ENCODE measurements at regions not wholly inside any gene's neighbourhood (a gene's known extent, or its start where the extent isn't known, plus 50 kb on each side); places are given as distances from the start of the nearest gene placed in this dataset.
"Not testable (repeated sequence)": the region's sequence is repeated elsewhere in the genome, so short reads cannot be mapped to it uniquely, and the experiment has no call there.

DNA sequence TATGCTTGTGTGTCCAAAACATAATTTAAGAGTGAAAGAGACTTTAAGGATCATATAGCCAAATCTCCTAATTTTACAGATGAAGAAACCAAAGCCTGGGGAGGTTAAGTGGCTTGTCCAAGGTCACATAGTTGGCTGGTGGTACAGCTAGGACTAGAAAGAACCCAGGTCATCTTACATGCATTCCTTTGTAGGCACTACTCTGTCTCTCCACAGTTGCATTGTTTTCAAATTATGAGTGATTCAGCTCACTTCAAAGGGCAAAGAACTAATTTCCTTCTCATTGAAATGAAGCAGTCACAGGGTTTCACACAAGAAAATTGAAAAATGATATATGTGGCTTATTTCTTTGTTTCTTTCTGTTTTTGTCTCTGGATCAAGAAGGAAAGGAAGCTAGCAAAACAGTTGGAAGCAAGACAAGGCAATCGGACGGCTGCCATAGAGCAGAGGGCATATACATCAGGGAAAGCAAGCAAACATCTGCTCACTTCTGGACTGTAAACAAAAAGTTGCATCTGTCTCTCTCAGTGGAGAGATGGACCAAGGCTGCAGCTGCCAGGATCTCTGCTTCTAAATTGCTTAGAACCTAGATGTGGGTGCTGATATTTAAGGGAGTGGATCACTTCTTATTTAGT, 107.5 kb upstream of the AMOT start:
- ATAC-seq: no peak
- H3K4me1 Mint-ChIP-seq: no peaks in the 10 kb centered on the region
- DNase-seq: no peak
- H3K27me3 Mint-ChIP-seq: peaks cover 0 to 3% (median 0%) of the 10 kb centered on the region in 5 donors
- no peak overlapping the region for H3K27ac Mint-ChIP-seq
- no peak overlapping the region for H3K4me3 Mint-ChIP-seq
- no peaks in the 10 kb centered on the region for H3K36me3 Mint-ChIP-seq
- H3K9me3 Mint-ChIP-seq: no peaks in the 10 kb centered on the region
- POLR2A ChIA-PET: no interaction called here

DNA sequence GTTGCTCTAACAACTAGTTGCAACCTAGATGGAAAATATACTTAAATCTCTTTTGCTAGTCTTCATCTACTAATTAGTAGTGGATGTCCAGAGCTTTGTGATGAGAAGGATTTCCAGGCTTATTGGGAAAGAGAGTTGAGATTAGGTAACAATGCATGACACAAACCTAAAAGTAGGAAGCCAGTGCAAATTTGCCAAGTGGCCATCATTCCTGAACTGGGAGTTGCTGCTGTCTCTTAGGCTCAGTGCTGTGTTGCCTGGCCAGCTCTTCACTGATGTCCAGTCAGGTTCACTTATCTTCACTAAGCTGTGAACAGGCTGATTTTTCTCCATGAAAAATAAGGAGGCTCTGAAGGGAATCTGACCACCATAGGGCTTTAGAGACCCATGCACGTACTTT, 105.6 kb upstream of the AMOT start:
- peaks cover 0 to 3% (median 0%) of the 10 kb centered on the region in 5 donors for H3K27me3 Mint-ChIP-seq
- ATAC-seq: no peak

DNA sequence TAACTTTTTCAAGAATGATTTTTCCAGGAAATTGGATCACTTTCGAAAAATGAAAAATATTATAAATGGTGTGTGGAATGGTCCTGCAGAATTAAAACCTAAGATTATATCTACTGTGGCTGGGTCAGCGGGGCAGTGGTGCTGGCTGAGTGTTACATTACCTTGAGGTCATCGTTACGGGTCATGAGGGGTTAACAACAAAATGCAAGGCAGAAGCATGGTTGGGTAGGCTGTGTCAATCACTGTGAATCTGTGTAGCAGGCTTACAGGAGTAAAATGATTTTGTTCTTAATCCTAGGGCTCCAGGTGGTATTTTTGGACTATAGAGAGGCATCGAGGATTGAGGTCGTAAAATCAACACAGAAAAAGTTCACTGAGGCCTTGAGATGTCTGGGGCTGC, 105.2 kb upstream of the AMOT start:
- POLR2A ChIA-PET: no interaction called here
- ATAC-seq (no peak), DNase-seq (no peak)
- no peaks in the 10 kb centered on the region for H3K9me3 Mint-ChIP-seq
- no peak overlapping the region for H3K4me3 Mint-ChIP-seq
- no peaks in the 10 kb centered on the region for H3K4me1 Mint-ChIP-seq
- peaks cover 0 to 3% (median 0%) of the 10 kb centered on the region in 5 donors for H3K27me3 Mint-ChIP-seq
- H3K27ac Mint-ChIP-seq: peak overlapping the region in 1 of 10 donors; percentile 81
- H3K36me3 Mint-ChIP-seq: no peaks in the 10 kb centered on the region

More for the DNA sequence above, 105.6 kb upstream of the AMOT start:
- H3K9me3 Mint-ChIP-seq: no peaks in the 10 kb centered on the region
- no peaks in the 10 kb centered on the region for H3K36me3 Mint-ChIP-seq
- POLR2A ChIA-PET: no interaction called here
- H3K27ac Mint-ChIP-seq: no peak overlapping the region
- no peak for DNase-seq
- H3K4me1 Mint-ChIP-seq: no peaks in the 10 kb centered on the region
- H3K4me3 Mint-ChIP-seq: no peak overlapping the region

DNA sequence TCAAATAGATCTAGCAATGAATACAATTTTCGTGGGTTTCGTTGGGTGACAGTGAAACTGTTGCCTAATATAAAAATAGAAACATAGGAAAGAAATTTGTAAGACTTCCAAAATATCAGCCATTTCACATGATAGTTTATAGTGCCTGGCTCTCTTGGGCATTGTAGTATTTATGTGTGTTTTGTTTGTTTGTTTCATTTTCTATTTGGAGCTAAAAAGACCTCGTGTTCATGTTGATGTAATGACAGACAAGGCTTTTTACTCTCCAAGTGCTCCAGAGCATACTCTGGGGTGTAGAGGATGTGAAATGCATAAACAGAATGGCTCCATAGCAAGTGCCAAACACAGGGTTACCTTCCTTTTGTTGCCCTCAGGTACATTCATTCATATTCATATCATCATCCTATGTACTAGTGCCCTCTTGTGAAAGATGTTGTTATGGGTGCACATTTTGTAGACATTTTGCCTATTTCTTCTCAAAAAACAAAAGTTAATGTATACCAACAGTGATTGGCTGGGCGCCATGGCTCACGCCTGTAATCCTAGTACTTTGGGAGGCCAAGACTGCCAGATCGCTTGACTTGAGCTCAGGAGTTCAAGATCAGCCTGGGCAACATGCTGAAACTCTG, 100.7 kb upstream of the AMOT start:
- Mint-ChIP-seq H3K27me3 (peaks cover 0 to 11% (median 0%) of the 10 kb centered on the region in 5 donors), H3K27ac (no peak overlapping the region), H3K4me1 (no peaks in the 10 kb centered on the region), H3K4me3 (no peak overlapping the region), H3K36me3 (no peaks in the 10 kb centered on the region), H3K9me3 (no peaks in the 10 kb centered on the region)
- no peak for ATAC-seq
- POLR2A ChIA-PET: no interaction called here
- no peak for DNase-seq

DNA sequence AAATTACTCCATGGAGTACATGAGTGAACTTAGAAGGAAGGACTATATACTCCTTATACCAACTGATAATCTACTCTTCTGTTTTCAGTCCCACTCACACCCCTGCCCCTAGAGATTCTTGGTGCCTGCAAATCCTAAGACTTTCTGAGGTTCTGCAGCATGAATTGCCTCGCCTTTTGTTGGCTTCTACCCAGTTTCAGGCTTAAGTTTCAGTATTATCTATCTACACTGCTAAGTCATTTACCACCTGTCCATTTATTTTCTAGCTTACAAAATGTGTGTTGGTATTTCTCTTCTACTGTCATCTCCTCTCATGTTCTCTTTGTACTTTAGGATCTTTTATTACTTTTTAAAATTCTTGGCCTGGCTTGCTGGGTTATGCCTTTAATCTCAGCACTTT, 94.4 kb upstream of the AMOT start:
- DNase-seq (no peak), ATAC-seq (no peak)
- Mint-ChIP-seq H3K27ac (no peak overlapping the region), H3K27me3 (peaks cover 0 to 12% (median 2%) of the 10 kb centered on the region in 5 donors), H3K4me3 (no peak overlapping the region), H3K9me3 (peaks cover 0 to 4% (median 0%) of the 10 kb centered on the region in 9 donors), H3K4me1 (no peaks in the 10 kb centered on the region), H3K36me3 (no peaks in the 10 kb centered on the region)
- POLR2A ChIA-PET: no interaction called here

DNA sequence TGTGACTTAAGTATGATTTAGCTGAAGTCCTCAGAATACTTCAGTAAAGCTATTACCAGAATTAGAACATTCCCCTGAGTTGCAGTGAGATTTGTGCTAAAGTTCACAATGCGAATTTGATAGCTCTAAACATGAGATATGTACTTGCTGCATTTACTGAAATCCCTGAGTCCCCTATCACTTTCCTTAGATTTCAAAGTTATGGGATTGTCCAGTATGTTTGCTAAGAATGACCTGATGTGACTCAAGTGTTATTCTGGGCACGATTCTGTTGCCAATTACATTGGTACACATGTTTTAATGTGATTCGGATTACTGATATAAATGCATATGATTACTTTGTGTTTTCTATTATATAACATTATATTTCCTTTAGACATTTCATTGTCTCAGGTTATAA, 91.3 kb upstream of the AMOT start:
- H3K27me3 Mint-ChIP-seq: peaks cover 0 to 9% (median 1%) of the 10 kb centered on the region in 5 donors
- DNase-seq: no peak
- H3K27ac Mint-ChIP-seq: no peak overlapping the region
- H3K9me3 Mint-ChIP-seq: peaks cover 0 to 4% (median 0%) of the 10 kb centered on the region in 9 donors
- H3K36me3 Mint-ChIP-seq: no peaks in the 10 kb centered on the region
- H3K4me3 Mint-ChIP-seq: no peak overlapping the region
- H3K4me1 Mint-ChIP-seq: no peaks in the 10 kb centered on the region
- ATAC-seq: no peak
- POLR2A ChIA-PET: no interaction called here

DNA sequence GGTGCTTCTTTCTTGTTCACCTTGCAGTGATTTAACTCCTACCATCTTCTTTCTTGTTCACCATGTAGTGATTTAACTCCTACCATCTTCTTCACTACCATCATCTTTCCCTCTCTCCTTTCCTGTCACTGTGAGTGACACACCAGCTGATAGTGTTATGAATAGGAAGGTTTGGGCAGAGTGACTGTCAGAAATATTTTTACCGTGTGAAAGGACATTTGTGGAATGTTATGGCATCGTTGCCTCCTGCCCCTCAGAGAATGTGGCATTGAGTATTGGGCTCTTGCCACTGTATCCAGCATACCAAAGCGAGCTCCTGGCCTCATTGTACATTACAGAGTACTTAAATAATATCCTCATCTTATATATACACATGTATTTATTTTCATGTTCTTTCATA, 90.8 kb upstream of the AMOT start:
- Mint-ChIP-seq H3K27me3 (peaks cover 0 to 9% (median 1%) of the 10 kb centered on the region in 5 donors), H3K27ac (no peak overlapping the region), H3K4me1 (no peaks in the 10 kb centered on the region)

DNA sequence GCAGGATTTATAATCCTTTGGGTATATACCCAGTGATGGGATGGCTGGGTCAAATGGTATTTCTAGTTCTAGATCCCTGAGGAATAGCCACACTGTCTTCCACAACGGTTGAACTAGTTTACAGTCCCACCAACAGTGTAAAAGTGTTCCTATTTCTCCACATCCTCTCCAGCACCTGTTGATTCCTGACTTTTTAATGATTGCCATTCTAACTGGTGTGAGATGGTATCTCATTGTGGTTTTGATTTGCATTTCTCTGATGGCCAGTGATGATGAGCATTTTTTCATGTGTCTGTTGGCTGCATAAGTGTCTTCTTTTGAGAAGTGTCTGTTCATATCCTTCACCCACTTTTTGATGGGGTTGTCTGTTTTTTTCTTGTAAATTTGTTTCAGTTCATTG, 82.8 kb upstream of the AMOT start:
- H3K4me3 Mint-ChIP-seq, H3K27me3 Mint-ChIP-seq, H3K36me3 Mint-ChIP-seq, ATAC-seq, DNase-seq, H3K27ac Mint-ChIP-seq, H3K4me1 Mint-ChIP-seq, H3K9me3 Mint-ChIP-seq, POLR2A ChIA-PET: not testable (repeated sequence)

More for the DNA sequence above, 90.8 kb upstream of the AMOT start:
- ATAC-seq (no peak), DNase-seq (no peak)
- Mint-ChIP-seq H3K36me3 (no peaks in the 10 kb centered on the region), H3K4me3 (no peak overlapping the region), H3K9me3 (peaks cover 0 to 4% (median 0%) of the 10 kb centered on the region in 9 donors)
- POLR2A ChIA-PET: no interaction called here

DNA sequence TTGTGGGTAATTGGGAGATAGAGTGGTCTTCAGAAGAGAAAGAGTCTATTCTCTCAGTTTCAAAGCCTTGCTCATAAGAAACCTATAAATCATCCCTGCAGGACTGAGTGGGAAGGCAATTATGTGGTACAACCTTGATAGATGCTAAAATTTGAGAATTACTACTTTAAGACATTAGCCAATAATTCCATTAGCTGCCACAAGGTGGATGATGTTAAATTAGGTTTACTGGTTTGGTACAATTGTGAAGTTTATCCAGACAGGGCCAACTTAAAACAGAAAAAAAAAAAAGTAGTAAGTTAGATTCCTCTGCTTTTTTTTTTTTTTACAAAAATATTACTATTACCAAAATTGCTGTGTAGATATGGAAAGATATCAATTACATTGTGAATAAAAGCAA, 73.2 kb upstream of the AMOT start:
- no peak overlapping the region for H3K4me3 Mint-ChIP-seq
- POLR2A ChIA-PET: no interaction called here
- peaks cover 0 to 4% (median 0%) of the 10 kb centered on the region in 9 donors for H3K9me3 Mint-ChIP-seq
- H3K27ac Mint-ChIP-seq: no peak overlapping the region
- no peak for DNase-seq
- ATAC-seq: no peak
- H3K36me3 Mint-ChIP-seq: no peaks in the 10 kb centered on the region
- H3K4me1 Mint-ChIP-seq: no peaks in the 10 kb centered on the region
- H3K27me3 Mint-ChIP-seq: peaks cover 0 to 9% (median 0%) of the 10 kb centered on the region in 5 donors

DNA sequence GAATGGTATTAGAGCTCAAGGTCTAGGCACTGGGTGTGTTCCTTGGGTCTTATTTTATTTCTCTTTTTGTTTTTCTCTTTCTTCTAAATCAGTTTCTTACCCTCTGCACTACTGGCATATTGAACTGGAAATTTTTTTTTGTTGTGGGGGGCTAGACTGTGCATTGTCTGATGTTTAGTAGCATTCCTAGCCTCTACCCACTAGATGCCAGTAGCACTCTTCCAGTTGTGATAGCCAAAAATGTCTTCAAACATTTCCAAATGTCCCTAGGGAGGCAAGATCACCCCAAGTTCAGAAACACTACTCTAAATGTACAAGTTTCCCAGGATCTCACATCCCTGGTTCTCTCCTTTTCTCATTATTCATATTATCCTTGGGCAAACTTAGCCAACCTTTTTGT, 69.8 kb upstream of the AMOT start:
- no peak overlapping the region for H3K4me3 Mint-ChIP-seq
- no peak overlapping the region for H3K27ac Mint-ChIP-seq
- H3K27me3 Mint-ChIP-seq: peaks cover 0 to 9% (median 0%) of the 10 kb centered on the region in 5 donors
- DNase-seq (no peak), ATAC-seq (no peak)
- H3K4me1 Mint-ChIP-seq: no peaks in the 10 kb centered on the region
- H3K36me3 Mint-ChIP-seq: no peaks in the 10 kb centered on the region
- POLR2A ChIA-PET: no interaction called here
- H3K9me3 Mint-ChIP-seq: peaks cover 0 to 4% (median 0%) of the 10 kb centered on the region in 9 donors

DNA sequence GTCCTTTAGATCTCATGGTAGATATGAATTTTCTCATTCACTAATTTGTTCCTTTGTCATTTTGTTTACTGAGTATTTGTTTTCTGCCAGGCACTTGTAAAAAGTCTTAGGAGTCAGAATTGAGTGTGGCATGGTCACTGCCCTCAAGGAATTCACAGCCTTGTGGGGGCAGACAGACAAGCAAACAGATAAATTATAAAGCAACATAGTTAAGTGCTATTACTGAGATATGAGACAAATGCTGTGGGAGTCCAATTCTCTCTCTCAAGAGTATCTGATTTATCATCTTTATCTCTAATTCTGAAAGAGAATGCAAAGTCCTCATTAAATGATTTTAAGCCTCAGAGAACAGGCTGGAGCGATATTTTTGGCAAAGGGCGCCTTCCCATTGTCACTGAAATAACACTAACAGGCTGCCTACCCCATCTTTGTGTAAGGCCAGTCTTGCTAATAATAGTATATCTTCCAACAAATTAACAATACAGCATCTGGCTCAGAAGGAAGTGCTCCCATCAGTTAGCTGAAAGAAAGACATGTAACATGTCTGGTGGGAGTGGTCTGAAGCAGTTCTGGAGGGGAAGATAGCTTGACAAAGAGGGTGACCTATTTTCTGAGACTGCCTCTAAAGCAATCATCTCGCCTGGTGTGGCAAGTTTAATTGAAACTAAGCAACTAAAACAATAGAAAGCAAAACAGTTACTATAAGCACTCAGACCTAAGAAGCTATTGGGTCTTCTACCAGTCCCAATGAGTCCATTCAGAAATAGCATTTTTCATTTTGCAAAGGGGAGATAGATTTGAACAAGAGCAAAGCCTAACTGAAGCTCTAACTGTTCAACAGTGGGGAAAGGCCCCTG, 61.5 kb upstream of the AMOT start:
- DNase-seq: no peak
- POLR2A ChIA-PET: no interaction called here
- Mint-ChIP-seq H3K9me3 (peaks cover 0 to 3% (median 0%) of the 10 kb centered on the region in 9 donors), H3K27me3 (no peaks in the 10 kb centered on the region), H3K27ac (no peak overlapping the region), H3K4me3 (no peak overlapping the region), H3K4me1 (no peaks in the 10 kb centered on the region), H3K36me3 (no peaks in the 10 kb centered on the region)
- ATAC-seq: no peak

DNA sequence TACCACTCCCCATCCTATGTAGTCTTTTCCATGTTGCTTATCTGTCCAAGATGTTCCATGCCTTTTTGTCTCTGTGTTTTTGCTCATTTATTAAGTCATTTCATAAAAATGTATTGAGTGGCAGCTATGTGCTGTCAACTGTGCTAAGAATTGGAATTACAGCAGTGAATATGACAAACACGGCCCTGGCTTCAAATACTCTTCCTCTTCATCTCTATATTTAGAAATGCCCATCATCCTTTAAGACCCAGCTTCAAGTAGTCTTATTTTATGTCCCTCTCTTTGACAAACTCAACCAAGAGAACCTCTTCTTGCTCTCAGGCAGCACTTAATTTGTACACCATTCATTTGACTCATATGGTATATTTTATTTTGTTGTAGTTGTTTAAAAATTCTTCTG, 55.4 kb upstream of the AMOT start:
- peaks cover 0 to 3% (median 0%) of the 10 kb centered on the region in 9 donors for H3K9me3 Mint-ChIP-seq
- no peak for DNase-seq
- peaks cover 0 to 3% (median 2%) of the 10 kb centered on the region in 5 donors for H3K27me3 Mint-ChIP-seq
- no peak overlapping the region for H3K27ac Mint-ChIP-seq
- POLR2A ChIA-PET: no interaction called here
- ATAC-seq: no peak
- H3K4me1 Mint-ChIP-seq: no peaks in the 10 kb centered on the region
- H3K4me3 Mint-ChIP-seq: no peak overlapping the region
- H3K36me3 Mint-ChIP-seq: no peaks in the 10 kb centered on the region

Data from naive thymus-derived CD8-positive, alpha-beta T cell (primary cell).